ENCODE measurements at regions not wholly inside any gene's neighbourhood (a gene's known extent, or its start where the extent isn't known, plus 50 kb on each side); places are given as distances from the start of the nearest gene placed in this dataset.
A peak's percentile ranks its signal among the peaks of the same experiment; 100 is the strongest.

DNA sequence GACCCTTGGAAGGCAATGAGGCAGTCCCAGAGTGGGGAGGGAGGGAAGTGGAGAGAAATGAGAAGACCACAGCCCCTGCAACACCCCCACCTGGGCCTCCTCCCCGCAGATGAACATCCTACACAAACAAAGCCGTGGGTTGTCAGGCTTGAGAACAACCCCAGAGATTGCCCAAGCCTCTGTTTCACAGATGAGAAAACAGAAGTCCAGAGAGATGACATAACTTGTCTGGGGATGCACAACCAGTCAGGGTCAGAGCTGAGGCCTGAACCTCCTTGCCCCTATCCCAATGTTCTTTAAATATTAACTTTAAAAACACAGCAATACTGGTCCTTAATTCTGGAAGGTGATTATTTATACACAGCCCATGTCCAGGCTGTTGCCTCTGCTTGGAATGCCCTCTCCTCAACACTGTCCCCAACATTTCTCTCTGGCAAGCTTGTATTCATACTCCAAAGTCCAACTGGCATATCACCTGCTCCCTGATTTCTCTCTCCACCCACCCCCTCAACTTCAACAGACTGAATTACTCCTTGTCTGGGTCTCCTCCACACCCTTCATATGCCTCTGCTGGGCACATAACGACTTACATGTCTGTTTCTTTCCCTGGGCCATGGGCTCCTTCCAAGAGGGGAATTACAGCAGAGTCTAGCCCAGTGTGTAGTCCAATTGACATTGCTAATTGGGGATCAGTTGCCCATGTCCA lies 135.5 kb upstream of the LRFN2 start:
- DNase-seq (ENCODE audit: low read depth in 2 of 2), result no peak

DNA sequence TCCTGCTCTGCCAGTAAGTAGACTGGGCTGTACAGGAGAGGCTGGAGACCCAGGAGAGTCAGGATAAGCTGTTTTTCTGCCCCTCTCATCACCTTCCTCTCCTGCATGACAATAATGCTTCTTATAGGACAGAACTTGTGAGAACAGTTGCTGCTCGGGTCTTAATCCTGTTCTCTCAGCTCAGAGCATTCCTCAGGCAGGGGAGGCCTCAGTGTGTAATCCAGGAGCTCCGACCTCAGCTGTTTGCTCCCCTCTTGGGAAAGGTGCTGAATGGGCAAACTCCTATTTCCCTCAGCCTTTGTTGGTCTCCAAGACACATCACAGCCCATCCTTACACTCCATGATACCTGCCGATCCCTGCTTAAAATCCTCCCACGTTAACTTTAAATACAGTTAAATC lies 134.9 kb upstream of the LRFN2 start:
- DNase-seq (ENCODE audit: low read depth in 2 of 2), result no peak

DNA sequence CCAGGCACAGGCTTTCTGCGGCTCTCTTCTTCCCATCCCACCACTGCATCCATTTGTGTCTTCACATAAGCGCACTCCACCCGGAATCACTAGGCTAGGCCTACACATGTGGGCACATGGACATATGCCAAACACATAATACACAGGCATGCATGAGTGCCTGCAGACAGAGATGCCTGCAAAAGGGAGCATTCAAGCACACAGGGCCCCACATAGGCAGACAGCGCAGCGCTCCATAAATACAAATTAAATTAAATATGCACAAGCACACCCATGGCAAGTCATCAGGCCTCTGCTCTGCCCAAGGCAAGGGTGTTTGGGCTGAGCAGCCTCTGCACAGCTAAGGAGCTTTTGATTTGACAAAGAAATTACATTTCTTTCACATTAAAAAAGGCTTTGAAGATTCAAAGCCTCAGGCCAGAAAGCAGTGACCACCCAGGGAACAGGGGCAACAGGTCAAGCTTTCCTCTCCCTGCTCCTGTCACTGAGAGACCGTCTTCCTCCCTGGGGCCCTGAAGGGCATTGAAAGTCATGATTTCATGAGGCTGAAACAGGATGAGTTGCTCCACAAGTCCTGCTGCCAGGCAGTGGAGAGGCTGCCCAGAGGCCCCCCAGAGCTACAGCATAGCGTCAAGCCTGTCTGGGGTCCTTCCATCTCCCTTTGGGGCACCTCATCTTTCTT lies 134.2 kb upstream of the LRFN2 start:
- no peak for DNase-seq (ENCODE audit: low read depth in 2 of 2)

DNA sequence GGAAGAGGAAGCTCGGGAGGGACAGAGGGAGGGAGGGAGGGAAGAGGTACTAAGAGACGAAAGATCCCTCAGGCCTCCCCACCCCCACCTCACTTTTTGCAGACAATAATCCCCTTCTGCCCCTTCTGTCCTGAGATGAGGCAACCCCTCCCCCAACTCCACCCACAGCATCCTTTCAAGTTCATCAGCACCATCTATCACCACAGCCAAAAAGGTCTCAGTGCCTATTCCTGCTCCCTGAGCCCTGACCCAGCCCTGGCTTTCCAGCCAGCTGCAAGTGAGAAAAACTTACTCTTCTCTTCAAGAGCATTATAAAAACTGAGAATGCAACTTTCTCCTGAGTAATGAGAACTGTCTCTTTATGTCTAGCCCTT lies 133.2 kb upstream of the LRFN2 start:
- no peak for DNase-seq (ENCODE audit: low read depth in 2 of 2)

DNA sequence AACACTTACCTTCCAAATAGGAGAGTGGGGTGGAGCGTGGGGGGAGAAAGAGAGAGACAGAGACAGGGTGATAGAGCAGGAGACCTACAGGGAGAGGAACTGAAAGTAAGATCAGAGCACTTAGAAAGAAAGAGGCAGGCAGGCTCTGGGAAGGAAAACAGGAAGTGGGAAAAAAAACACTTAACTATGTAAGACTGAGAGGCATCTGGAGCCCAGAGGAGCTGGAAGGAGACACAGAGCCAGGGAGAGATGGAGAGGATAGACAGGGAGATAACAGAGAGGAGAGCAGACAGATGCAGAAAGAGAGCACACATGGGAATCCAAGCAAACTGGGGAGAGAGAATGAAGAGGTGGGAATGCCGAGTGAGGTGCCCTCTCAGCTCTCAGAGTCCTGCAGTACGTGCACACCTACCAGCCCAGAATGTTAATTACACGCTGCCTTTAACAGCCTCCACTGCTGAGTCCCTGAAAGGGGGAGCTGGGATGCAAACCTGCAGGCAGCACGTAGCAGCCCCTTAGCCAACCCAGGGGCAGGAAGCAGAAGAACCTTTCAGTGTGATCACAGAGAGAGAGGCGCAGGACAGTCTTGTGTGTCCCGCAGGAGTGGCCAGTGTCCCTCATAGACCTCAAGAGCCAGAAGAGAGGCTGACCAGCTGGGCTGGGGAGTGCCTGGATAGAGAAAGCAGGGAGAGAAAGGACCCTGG lies 132.7 kb upstream of the LRFN2 start:
- DNase-seq (ENCODE audit: low read depth in 2 of 2), result peak in 1 of 2 donors; percentile 57

DNA sequence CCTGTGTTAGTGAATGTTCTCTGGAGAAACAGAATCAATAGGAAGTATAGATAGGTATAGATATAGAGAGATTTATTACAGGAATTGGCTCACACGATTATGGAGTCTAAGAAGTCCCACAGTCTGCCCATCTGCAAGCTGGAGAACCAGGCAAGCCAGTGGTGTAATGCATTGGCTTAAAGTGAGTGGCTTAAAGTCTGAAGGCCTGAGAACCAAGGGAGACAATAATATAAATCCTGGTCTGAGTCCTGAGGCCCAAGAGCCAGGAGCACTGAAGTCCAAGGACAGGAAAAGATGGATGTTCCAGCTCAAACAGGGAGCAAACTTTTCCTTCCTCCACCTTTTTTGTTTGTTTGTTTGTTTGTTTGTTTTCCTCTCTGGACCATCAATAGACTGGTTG lies 131.2 kb upstream of the LRFN2 start:
- DNase-seq (ENCODE audit: low read depth in 2 of 2), result no peak

DNA sequence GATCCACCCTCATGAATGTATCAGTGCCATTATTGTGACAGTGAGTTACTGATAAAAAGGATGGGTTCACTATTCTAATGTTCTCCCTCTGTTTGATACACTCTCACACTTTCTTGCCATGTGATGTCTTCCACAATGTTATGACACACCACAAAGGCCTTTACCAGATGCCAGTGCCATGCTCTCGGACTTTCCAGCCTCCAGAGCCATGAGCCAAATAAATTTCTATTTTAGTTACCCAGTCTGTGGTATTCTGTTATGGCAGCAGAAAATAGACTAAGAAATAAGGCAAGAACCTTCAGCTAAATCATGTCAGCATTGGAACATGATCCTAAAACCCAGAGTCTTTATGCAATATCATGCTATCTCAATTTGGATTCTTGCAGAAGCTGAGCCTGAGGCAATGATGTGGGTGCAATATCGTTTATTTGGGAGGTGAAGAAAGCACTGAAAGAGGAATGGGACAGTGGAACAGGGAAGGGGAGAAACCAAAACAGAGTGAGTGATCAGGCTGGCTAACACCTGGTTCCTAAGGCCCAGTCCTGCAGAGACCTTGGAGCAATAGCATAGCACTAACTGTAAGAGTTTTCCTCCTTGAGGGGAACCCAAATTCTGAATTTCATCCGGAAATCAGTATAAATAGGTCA lies 130.4 kb upstream of the LRFN2 start:
- DNase-seq (ENCODE audit: low read depth in 2 of 2), result no peak

DNA sequence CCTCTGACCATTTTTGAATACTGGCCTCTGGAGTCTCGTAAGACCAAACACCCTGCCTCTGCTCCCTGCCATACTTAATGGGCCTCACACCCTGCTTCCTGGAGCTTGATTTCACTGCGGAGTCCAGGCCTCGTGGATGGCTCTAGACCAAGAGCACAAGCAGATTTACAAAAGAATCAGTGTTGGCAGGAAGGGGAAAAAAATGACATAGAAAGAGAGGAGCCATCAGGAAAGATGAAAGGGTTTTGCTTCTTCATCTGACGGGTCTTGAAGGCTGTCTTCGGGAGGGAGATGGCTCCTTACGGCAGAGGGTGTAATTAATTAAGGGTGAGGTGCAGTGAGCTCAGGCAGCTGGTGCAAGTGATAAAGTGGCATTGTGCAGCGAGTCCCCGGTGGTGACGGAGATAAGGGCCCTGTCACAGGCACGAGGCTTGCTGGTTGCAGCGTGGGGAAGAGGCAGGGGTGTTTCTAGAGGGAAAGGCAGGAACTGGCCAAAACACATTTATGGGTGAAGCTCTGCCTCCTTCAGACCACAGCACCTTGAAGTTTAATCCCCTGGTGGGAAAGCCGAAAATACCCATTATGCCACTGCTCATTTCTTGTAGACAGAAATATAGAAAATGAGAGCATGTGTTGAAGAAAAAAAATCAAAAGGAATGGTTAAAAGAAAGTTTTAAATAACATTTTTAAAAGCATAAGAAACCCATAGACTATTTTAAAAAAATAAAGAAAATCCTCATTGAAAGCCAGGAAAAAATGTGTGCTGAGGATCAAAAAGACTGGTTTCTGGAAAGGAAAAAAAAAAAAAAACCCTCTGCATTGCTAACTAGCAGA lies 128.6 kb upstream of the LRFN2 start:
- DNase-seq (ENCODE audit: low read depth in 2 of 2), result no peak

DNA sequence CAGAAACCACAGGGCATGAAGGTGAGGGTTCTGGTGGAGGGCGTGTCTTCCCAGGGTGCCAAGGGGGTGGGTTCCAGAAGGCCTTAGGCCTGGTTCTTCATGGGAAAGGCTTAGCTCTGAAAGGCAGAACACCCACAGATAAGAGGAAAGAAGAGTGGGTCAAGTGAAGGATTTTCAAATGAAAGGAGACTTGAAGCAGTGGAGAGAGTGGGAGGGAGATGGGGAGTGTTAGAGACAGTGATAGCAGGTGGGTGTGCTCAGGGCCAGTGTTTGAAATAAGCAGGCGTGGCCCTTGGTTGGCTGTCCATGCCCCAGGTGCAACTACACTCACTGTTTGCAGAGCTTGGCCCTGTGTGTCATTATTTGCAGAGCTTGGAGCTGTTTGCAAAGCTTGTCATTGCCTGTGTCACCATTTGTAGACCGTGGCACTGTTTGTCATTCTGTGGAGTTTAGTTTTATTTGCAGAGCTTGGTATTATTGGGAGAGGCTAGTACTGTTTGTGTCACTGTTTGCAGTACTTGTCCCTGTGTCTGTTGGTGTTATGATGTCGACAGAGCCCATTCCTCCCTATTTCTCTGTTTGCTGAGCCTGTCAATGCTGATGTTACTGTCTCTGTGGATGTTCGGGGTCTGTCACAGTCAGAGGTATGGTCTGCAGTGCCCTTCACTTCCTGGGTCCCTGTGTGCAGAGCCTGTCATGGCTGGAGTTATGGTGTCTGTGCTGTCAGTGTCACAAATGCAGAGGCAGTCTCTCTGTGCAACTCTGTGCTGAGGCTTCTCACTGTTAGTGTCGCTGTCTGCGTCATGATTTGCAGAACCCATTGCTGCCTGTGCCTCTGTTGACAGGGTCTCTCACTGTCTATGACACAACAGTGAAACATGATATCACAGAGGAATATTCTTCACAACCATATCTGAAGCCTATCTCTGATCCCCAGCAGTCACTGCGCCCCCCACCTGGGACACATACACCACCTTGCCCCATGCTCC lies 127.7 kb upstream of the LRFN2 start:
- no peak for DNase-seq (ENCODE audit: low read depth in 2 of 2)

DNA sequence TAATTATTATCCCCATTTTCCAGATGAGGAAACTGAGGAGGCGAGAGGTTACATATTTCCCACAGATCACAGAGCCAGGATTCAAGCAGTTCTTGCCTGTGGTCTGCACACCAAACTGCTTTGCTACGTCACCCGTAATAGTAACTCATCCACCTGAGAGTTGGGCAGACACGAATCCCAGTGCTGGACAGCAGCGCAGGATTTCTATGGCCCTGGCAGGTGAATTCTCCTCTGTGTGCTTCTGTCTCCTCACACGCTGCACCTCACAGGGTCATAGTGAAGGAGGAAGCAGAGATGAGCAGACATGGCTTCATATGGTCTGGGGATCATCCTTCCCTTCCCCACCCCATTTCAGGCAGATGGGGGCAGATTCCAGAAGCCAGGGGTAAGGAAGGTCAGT lies 127.0 kb upstream of the LRFN2 start:
- DNase-seq (ENCODE audit: low read depth in 2 of 2), result no peak

DNA sequence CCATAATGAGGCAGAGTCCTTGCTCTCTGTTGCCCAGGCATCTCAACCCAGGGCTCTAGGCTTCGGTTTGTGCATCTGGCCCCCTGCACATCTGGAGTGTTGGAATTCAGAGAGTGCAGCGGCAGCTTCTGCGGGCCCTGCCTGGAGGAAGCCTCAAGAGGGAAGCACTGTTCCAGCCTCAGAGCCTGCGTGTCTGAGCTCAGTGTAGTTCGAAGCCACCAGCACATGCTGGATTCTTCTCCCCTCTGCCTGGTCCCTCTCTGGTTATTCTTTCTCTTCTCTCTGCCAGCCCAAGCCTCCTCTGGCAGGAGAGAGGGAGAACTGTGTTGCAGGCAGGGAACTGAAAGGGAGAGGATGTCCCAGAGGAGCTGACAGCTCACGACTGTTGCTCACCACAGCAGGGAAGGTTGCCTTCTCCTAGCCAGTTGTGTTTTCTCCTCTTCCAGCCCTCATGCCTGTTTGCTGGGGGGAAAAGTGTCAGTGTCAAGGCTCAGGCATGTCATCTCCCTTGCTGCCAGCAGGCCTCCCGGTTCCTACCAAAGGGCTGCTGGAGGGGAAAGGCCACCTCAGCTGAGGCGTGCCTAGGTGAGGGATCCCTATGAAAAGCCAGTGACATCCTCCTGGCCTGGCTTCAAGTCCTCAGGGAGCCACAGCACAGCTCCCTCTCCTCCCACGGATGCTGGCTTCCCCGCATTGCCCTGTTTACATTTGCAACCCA lies 126.0 kb upstream of the LRFN2 start:
- peak; percentile 5 to 22 for DNase-seq (ENCODE audit: low read depth in 2 of 2)

DNA sequence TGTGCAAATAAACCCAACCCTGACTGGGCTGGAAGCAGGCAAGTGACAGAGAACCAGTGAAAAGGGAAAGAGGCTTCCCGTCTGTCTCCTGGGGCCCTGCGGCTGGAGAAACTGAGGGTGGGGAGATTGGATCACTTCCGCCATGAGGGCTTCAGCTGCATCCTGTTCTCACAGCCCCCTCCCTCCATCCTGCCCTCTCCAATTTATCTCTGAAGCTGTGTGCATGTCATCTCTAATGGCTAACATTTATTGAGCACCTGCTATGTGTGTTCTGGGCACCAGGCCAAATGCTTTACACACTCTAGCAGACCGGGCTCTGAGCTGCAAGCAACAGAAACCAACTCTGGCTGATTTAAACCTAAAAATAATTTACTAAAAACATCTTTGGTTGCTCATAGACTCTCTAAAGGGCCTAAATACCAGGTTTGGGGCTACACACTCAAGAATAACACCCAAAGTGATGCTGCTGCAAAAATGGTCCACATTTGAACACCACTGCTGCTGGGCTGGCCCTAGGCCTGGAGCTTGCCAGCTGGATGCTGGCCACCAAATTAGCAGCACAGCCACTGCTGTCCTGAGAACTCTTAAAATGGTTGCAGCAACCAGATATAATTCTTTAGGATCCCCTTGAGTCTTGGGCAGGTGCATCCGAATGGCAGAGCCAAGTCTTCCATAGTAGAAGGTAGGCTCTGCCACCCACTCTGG lies 123.6 kb upstream of the LRFN2 start:
- peak; percentile 42 to 77 for DNase-seq (ENCODE audit: low read depth in 2 of 2)

DNA sequence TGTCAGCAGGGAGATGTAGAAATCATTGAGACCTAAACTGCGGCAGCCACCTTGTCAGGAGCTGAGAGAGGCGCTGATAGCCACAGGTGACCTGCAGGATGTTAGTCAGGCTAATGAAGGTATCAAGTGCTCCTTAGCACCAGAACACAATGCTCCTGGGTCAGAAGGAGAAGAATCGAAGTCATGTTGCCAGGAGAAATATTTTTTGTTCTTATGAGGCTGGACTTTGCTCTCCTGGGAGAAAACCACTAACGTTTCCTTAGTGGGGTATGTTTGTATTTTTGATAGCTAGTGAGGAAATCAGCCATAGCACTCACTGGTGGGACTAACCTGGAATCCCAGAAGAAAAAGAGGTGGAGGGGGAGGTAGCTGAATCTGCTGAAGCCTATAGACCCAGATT lies 120.9 kb upstream of the LRFN2 start:
- DNase-seq (ENCODE audit: low read depth in 2 of 2), result no peak

DNA sequence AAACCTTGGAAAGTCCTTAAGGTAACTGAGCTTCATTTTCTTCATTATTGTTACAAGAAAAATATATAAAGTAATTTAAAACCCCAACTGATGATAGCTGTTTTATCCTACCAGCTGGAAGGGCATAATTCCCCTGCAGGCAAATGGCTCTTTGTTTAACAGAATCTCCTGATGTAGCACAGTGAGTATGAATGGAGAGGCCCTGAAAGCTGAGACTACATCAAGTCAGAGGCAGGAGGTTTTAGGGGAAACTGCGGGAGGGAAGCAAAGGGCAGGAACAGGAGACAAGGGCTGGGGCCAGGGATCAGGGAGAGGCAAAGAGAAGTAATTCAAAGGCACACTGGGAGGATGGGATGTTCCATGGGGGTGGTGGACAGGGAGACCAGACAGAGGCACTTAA lies 119.0 kb upstream of the LRFN2 start:
- no peak for DNase-seq (ENCODE audit: low read depth in 2 of 2)

DNA sequence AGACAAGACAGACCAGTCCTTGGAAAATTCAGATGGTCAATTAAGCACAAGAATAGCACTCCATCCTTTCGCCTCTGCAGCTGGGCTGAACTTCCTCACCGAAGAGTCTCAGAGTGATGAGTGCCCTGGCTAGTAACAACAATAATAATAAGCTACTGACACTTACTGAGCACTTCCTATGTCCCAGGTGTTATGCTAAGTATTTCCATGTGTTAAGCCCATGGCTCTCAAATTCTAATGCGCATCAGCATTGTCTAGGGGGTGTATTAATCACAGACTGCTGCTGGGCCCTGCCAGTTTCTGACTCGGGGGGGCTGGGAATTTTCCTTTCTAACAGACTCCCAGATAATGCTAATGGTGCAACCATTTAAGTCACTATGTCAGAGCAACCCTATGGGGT lies 118.2 kb upstream of the LRFN2 start:
- no peak for DNase-seq (ENCODE audit: low read depth in 2 of 2)

DNA sequence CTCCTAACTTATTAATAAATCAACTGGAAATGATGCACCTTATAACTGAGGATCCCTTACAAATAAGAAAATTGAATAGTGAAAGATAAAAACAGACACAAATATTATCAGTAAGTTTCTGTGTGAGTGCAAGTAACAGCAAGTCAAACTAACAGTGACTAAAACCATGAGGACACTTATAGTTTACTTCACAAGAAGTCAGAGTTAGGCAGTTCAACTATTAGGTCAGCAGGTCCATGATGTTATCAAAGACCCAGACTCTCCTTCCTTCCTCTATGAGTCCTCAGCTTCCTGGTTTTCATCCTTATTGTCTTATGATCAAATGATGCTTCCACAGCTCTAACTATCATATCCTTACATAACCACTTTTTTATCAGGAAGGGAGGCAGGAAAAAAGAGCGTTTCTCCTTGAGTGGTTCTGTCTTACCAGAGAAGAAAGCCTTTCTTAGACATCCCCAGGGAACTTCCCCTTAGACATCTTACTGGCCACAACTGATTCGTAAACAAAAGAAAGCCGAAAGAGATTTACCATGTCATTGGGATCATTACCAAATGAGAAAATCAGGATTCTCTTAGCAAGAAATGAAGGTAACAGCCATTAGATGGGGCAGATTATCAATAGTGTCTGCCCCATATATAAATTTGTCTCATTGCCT lies 114.3 kb upstream of the LRFN2 start:
- no peak for DNase-seq (ENCODE audit: low read depth in 2 of 2)

DNA sequence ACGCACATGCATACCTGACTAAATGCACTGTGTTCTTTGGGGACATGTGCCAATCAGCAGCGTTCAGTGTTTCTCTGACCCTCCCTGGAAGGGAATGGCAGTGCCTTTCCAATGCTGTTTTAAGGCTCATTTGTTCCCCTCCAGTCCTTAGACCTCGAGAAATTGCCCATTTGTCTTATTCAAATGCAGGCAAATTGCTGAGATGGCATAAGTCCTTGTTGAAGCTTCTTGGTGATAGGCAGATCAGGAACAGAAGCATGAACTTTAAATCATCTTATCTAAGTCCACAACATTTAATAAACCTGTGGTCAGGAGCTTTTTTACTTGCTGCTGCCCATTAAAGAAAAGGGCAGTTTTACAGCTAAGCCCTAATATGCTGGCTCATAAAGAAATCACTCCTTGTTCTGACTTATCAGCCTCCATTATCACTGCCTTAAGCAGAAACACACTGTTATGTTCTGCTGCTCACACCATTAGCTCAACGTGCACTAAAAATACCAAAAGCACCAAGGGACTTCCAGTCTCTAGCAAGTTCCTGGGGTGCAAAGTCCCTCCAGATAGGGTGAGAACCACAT lies 112.9 kb upstream of the LRFN2 start:
- DNase-seq (ENCODE audit: low read depth in 2 of 2), result no peak

DNA sequence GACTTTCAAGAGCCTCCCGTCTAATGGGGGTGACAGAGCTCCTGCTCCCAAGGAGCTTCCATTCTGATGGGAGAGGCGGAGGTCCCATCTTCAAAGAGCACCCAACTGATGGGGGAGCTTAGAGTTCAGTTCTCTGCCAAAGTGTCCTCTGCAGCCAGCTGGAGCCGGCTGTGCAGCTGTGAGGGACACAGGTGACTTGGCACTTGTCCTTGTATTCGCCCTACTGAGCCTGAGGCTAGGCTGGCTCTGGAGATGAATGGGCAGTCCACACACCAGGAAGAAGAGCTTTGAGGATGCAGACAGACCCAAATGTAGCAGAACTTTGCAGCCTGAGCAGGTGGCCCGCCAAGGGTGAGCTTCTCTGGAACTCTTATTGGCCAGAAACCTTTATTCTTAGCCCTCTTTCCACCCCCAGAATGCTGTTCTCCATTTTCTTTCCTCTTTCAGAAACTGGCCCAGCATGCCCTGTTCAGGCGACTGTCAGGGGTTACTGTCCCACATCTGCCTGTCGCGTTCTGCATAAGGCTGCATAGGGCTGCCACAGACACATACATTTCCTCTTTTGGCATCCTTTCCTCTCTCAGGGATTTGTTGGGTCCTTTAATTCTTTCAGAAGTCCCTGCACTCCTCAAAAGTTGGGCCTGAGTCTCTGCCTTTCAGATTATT lies 108.7 kb upstream of the LRFN2 start:
- no peak for DNase-seq (ENCODE audit: low read depth in 2 of 2)

Data from lung microvascular endothelial cell (primary cell).